HFF-Myc (cell line): ENCODE measurements at regions not wholly inside any gene's neighbourhood (a gene's known extent, or its start where the extent isn't known, plus 50 kb on each side); places are given as distances from the start of the nearest gene placed in this dataset.

Experiments used
- DNase-seq: peaks from one replicate; pipeline ENCODE4 v3.0.0-alpha.2; 2011; ENCODE audit warnings: low read depth; ENCODE audit errors: extremely low read depth
- H3K4me3 ChIP-seq: replicated peaks from 2 replicates; pipeline ENCODE4 v1.5.1; 2011; ENCODE audit warnings: low read depth, mild to moderate bottlenecking, control low read depth, low read length
- TF ChIP-seq, protein P1 (sequence below): IDR thresholded peaks from 2 replicates; pipeline ENCODE4 v1.5.1; 2012; ENCODE audit warnings: mild to moderate bottlenecking, low read depth, low read length, control low read depth; ENCODE audit errors: missing control alignments

DNA sequence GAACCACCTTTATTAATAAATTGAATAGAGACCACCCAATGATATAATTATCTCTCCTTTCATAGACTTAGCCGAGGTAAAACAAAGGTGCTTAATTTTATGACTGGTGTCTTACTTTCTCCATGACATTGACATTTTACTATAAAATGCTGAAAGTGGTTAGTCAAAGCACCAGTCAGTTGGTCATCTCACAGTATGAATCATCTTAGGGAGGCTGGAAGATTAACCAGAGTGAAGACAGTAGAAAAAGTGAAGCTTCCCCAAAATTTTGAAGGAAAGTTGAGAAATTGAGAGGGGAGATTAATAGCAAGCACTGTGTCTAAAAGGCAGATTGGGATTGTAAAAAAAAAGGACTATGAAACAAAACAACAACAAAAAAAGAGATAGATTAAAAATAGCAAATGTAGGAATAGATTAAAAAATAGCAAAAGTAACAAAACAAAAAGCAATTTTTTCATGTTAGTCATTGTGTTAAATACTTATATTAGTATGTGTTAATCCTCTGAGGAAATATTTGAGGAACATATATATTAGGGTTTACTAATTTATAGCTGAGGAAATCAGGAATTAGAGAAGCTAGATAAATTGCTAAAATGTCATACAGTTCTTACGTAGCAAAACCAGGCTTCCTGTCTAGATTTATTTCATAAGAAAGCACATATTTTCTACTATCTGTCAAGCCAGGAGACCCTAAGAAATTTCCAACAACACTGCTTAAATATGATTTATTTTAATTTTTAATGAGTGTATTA, 557.3 kb upstream of the ANO5 start:
- TF ChIP-seq, protein P1, sequence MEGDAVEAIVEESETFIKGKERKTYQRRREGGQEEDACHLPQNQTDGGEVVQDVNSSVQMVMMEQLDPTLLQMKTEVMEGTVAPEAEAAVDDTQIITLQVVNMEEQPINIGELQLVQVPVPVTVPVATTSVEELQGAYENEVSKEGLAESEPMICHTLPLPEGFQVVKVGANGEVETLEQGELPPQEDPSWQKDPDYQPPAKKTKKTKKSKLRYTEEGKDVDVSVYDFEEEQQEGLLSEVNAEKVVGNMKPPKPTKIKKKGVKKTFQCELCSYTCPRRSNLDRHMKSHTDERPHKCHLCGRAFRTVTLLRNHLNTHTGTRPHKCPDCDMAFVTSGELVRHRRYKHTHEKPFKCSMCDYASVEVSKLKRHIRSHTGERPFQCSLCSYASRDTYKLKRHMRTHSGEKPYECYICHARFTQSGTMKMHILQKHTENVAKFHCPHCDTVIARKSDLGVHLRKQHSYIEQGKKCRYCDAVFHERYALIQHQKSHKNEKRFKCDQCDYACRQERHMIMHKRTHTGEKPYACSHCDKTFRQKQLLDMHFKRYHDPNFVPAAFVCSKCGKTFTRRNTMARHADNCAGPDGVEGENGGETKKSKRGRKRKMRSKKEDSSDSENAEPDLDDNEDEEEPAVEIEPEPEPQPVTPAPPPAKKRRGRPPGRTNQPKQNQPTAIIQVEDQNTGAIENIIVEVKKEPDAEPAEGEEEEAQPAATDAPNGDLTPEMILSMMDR, result no peak
- no peak overlapping the region for H3K4me3 ChIP-seq
- no peak for DNase-seq

DNA sequence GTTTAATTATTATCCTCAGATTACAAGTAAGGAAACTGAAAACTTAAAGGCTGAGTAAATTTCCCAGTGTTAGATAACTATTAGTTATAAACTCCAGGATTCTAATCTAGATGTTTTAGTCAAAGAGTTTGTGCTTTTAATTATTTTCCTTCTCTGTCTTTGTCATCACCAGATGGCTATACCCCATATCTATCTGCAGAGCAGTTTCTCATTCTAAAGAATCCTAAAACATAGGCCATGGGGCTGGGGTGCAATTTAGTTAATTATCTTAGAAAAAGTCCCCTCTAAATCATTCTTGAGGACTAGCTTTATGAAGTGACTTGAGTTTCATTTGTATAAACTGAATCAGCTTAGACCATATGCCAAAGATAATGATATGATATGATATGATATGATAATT, 556.3 kb upstream of the ANO5 start:
- no peak overlapping the region for H3K4me3 ChIP-seq
- DNase-seq, result no peak
- TF ChIP-seq, protein P1, result no peak

DNA sequence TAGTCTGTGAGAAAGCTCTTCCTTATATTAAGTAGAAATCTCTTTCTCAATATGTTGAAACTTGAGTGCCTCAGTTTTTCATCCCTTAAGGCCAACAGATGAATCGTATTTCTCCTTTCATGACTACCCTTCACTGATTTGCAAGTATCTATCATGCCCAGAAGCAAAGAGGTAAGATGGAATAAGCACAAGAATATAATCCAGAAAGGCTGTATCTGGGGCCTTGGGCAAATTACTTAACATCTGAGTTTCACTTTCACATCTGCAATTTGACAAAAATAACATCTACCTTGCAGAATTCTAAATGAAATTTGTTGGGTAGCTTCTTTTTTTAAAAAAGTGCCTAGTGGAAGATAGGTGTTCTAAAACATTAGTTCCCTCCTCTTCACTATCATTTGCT, 552.4 kb upstream of the ANO5 start:
- TF ChIP-seq, protein P1, result no peak
- no peak for DNase-seq
- H3K4me3 ChIP-seq, result no peak overlapping the region

DNA sequence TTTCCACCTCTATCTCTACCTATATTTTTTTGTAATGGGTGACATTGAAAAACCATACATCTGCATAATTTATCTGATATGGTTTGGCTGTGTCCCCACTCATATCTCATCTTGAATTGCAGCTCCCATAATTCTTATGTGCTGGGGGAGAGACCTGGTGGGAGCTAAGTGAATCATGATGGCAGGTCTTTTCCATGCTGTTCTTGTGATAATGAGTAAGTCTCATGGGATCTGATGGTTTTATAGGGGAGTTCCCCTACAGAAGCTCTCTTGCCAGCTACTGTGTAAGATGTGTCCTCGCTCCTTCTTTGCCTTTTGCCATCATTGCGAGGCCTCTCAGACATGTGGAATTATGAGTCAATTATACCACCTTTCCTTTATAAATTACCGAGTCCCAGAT, 551.0 kb upstream of the ANO5 start:
- no peak overlapping the region for H3K4me3 ChIP-seq
- TF ChIP-seq, protein P1, result no peak
- DNase-seq, result no peak

DNA sequence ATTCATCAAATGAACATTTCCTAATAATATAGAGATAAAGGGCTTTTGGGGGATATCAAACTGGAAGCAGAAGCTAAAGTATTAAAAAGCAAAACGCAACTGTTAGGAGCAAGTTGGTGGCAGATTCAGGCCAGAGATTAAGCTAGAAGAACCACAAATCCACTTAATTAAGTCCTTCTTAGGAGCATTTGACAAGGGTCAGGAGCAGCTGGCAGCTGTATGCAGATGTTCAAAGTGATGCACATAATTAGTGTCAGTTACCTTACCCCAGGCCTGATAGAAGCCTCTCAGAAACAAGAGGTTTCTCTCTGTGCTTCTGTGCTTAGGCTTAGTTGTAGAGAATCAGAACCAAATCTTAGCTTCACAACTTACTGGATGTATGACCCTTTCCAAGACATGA, 546.5 kb upstream of the ANO5 start:
- DNase-seq, result no peak
- TF ChIP-seq, protein P1, result no peak
- no peak overlapping the region for H3K4me3 ChIP-seq

DNA sequence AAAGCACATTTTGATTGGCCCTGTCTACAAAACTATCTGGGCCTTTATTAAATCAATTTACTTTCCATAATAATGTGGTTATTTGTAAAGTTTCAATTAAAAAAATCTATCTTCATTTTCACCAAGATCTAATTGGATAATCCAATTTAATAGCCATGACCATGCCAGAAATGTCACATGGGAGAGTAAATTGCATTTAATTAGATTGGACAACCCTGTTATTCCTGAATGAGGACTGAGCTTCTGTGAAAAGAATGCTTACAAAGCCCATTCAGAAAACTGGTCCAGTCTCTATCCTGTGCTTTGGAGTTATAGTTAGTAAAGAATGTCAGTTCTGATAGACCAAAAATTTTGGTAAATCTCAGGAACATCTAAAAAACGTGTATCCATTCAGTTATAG, 541.9 kb upstream of the ANO5 start:
- TF ChIP-seq, protein P1, result no peak
- no peak for DNase-seq
- no peak overlapping the region for H3K4me3 ChIP-seq

DNA sequence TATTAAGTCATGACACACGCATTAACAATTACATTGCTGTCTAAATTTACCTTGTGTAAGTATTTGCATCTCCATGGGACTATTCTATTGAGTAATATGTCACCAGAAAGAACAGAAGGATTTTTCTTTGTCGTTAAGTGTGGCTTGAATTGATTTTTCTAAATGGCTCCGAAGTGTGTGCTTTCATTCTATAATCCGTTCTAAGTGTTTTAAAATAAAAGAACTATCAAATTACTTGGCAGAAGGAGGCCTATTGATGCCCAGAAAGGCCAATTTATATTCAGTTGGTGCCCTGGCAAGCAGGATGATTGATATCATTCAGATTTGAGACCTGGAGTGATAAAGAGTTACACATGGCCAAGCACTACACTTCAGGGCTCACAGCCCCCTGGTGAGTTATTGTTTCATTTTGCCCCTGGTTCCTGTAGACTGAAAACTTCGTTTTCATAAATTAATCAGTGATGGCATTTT, 538.9 kb upstream of the ANO5 start:
- H3K4me3 ChIP-seq, result no peak overlapping the region
- TF ChIP-seq, protein P1, result no peak
- no peak for DNase-seq
